Liver (tissue), 7 donors: ENCODE measurements at regions not wholly inside any gene's neighbourhood (a gene's known extent, or its start where the extent isn't known, plus 50 kb on each side); places are given as distances from the start of the nearest gene placed in this dataset.

Experiments
- DNase-seq: peaks from one replicate; pipeline ENCODE4 v3.0.0-alpha.2; 2017; ENCODE audit warnings: low spot score
- H3K27ac ChIP-seq, 2 donors: one replicate each; pipeline ENCODE4 v1.7.0; 2013; ENCODE audit warnings: inconsistent platforms in 2 of 2, low read length in 2 of 2, control low read depth in 1 of 2, low read depth in 1 of 2, mild to moderate bottlenecking in 1 of 2
- H3K27me3 ChIP-seq, 4 donors: one replicate each; pipeline versions ENCODE4 v1.6.1 to v1.7.0; 2013; ENCODE audit warnings: low read length in 3 of 4, inconsistent platforms in 1 of 4, mild to moderate bottlenecking in 1 of 4, moderate library complexity in 1 of 4; ENCODE audit not compliant: control insufficient read depth in 4 of 4, insufficient read depth in 4 of 4
- H3K36me3 ChIP-seq, 4 donors: one replicate each; pipeline versions ENCODE4 v1.6.1 to v1.7.0; 2013; ENCODE audit warnings: low read length in 3 of 4, mild to moderate bottlenecking in 3 of 4, low read depth in 1 of 4, moderate library complexity in 1 of 4; ENCODE audit not compliant: control insufficient read depth in 4 of 4, insufficient read depth in 3 of 4
- H3K4me1 ChIP-seq, 4 donors: one replicate each; pipeline versions ENCODE4 v1.6.1 to v1.7.0; 2013; ENCODE audit warnings: low read length in 3 of 4, mild to moderate bottlenecking in 3 of 4, moderate library complexity in 1 of 4; ENCODE audit not compliant: control insufficient read depth in 4 of 4, insufficient read depth in 4 of 4
- H3K4me3 ChIP-seq, 3 donors: one replicate each; pipeline versions ENCODE4 v1.6.1 to v1.7.0; 2013; ENCODE audit warnings: low read length in 3 of 3, control low read depth in 1 of 3, low read depth in 1 of 3, mild to moderate bottlenecking in 1 of 3
- H3K9ac ChIP-seq, 2 donors: one replicate each; pipeline ENCODE4 v1.7.0; 2013; ENCODE audit warnings: low read length in 2 of 2, mild to moderate bottlenecking in 2 of 2, moderate library complexity in 2 of 2, control low read depth in 1 of 2, low read depth in 1 of 2
- H3K9me3 ChIP-seq, 4 donors: one replicate each; pipeline versions ENCODE4 v1.6.1 to v1.7.0; 2013; ENCODE audit warnings: low read length in 3 of 4; ENCODE audit not compliant: control insufficient read depth in 4 of 4
- FOXA1 ChIP-seq: IDR thresholded peaks from 2 replicates; pipeline ENCODE4 v1.6.1; 2016; ENCODE audit warnings: antibody characterized with exemption
- FOXA2 ChIP-seq: IDR thresholded peaks from 2 replicates; pipeline ENCODE4 v1.6.1; 2016; ENCODE audit warnings: antibody characterized with exemption
- GABPA ChIP-seq, 2 donors: IDR thresholded peaks in 1 of 2; conservative IDR thresholded peaks in 1 of 2; 2 replicates each; pipeline ENCODE4 v1.6.1; 2016; ENCODE audit warnings: antibody characterized with exemption in 2 of 2, mild to moderate bottlenecking in 1 of 2, moderate library complexity in 1 of 2
- HNF4A ChIP-seq, 2 donors: conservative IDR thresholded peaks; 2 replicates each; pipeline ENCODE4 v1.6.1; 2016; ENCODE audit warnings: antibody characterized with exemption in 2 of 2, mild to moderate bottlenecking in 2 of 2
- HNF4G ChIP-seq: IDR thresholded peaks from 2 replicates; pipeline ENCODE4 v1.6.1; 2016; ENCODE audit warnings: antibody characterized with exemption
- JUND ChIP-seq, 2 donors: IDR thresholded peaks; 2 replicates each; pipeline ENCODE4 v1.6.1; 2016; ENCODE audit warnings: antibody characterized with exemption in 2 of 2
- MAX ChIP-seq: IDR thresholded peaks from 2 replicates; pipeline ENCODE4 v1.6.1; 2016; ENCODE audit warnings: antibody characterized with exemption
- NR2F2 ChIP-seq: IDR thresholded peaks from 2 replicates; pipeline ENCODE4 v1.6.1; 2016; ENCODE audit warnings: antibody characterized with exemption
- RAD21 ChIP-seq, 2 donors: IDR thresholded peaks; 2 replicates each; pipeline ENCODE4 v1.6.1; 2016; ENCODE audit warnings: antibody characterized with exemption in 2 of 2, mild to moderate bottlenecking in 2 of 2
- RXRA ChIP-seq, 2 donors: IDR thresholded peaks; 2 replicates each; pipeline ENCODE4 v1.6.1; 2017 to 2018; ENCODE audit warnings: antibody characterized with exemption in 2 of 2, mild to moderate bottlenecking in 1 of 2
- SP1 ChIP-seq: IDR thresholded peaks from 2 replicates; pipeline ENCODE4 v1.6.1; 2018; ENCODE audit warnings: antibody characterized with exemption, mild to moderate bottlenecking
- TAF1 ChIP-seq: conservative IDR thresholded peaks from 2 replicates; pipeline ENCODE4 v1.6.1; 2016; ENCODE audit warnings: antibody characterized with exemption, mild to moderate bottlenecking
- YY1 ChIP-seq: IDR thresholded peaks from 2 replicates; pipeline ENCODE4 v1.6.1; 2016; ENCODE audit warnings: antibody characterized with exemption, mild to moderate bottlenecking
- WGBS: extraction: QIAGEN DNeasy Blood & Tissue Kit; methylation state at CpG from one replicate; pipeline ENCODE4 v1.1.7; 2013; 5-methylcytosine and 5-hydroxymethylcytosine counted together
- TF ChIP-seq, protein P1 (sequence below): IDR thresholded peaks from 2 replicates; pipeline ENCODE4 v1.6.1; 2016; ENCODE audit warnings: antibody characterized with exemption
- TF ChIP-seq, protein P2 (sequence below): IDR thresholded peaks from 2 replicates; pipeline ENCODE4 v1.6.1; 2016; ENCODE audit warnings: antibody characterized with exemption, mild to moderate bottlenecking
- TF ChIP-seq, protein P3 (sequence below): IDR thresholded peaks from 2 replicates; pipeline ENCODE4 v1.6.1; 2016; ENCODE audit warnings: antibody characterized with exemption
- donor health status: healthy.
- donor health status: healthy.
- donor health status: healthy.
- donor health status: healthy.

- no peak for TF ChIP-seq TAF1
- TF ChIP-seq FOXA1 = no peak
- TF ChIP-seq HNF4G = no peak
- TF ChIP-seq FOXA2 = no peak
- no peak for TF ChIP-seq RAD21 (IDR thresholded peaks at IDR 0.05)
- TF ChIP-seq, protein P1, sequence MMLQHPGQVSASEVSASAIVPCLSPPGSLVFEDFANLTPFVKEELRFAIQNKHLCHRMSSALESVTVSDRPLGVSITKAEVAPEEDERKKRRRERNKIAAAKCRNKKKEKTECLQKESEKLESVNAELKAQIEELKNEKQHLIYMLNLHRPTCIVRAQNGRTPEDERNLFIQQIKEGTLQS = no peak
Observed at GRCh38 chr5:44870430-44870829, 61.7 kb downstream of the MRPS30 start (continued).

DNA sequence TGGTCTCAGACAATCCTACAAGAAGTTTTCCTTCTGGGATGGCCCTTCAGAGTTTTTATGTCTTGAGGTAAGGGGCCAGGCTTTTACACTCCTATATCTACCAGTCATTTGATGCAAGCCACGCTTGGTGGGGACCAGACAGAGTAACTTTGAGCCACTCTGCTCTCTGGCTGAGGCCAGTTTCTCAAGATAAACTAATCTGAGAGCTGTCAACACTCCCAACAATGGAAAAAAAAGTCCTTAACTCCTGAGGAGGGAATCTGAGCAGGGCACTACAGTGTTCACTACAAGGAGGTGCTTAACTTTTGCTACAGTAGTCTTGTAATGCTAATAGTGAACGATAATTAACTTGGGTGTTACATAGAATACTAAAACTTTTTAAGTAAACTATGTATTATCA lies 62.7 kb downstream of the MRPS30 start:
- DNase-seq = no peak
- Histone ChIP-seq H3K27me3 (no peaks in the 10 kb centered on the region), H3K4me1 (no peaks in the 10 kb centered on the region), H3K27ac (no peak overlapping the region), H3K4me3 (no peak overlapping the region), H3K9ac (no peak overlapping the region), H3K36me3 (no peaks in the 10 kb centered on the region), H3K9me3 (no peaks in the 10 kb centered on the region)
- WGBS = 54% methylated on average over 2 of the region's 2 CpGs
- no peak for TF ChIP-seq YY1
- no peak for TF ChIP-seq HNF4G
- TF ChIP-seq SP1 = no peak
- TF ChIP-seq MAX = no peak
- TF ChIP-seq RXRA (IDR thresholded peaks at IDR 0.05) = no peak
- TF ChIP-seq RAD21 (IDR thresholded peaks at IDR 0.05) = no peak
- TF ChIP-seq, protein P2, sequence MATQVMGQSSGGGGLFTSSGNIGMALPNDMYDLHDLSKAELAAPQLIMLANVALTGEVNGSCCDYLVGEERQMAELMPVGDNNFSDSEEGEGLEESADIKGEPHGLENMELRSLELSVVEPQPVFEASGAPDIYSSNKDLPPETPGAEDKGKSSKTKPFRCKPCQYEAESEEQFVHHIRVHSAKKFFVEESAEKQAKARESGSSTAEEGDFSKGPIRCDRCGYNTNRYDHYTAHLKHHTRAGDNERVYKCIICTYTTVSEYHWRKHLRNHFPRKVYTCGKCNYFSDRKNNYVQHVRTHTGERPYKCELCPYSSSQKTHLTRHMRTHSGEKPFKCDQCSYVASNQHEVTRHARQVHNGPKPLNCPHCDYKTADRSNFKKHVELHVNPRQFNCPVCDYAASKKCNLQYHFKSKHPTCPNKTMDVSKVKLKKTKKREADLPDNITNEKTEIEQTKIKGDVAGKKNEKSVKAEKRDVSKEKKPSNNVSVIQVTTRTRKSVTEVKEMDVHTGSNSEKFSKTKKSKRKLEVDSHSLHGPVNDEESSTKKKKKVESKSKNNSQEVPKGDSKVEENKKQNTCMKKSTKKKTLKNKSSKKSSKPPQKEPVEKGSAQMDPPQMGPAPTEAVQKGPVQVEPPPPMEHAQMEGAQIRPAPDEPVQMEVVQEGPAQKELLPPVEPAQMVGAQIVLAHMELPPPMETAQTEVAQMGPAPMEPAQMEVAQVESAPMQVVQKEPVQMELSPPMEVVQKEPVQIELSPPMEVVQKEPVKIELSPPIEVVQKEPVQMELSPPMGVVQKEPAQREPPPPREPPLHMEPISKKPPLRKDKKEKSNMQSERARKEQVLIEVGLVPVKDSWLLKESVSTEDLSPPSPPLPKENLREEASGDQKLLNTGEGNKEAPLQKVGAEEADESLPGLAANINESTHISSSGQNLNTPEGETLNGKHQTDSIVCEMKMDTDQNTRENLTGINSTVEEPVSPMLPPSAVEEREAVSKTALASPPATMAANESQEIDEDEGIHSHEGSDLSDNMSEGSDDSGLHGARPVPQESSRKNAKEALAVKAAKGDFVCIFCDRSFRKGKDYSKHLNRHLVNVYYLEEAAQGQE = no peak
- TF ChIP-seq GABPA (IDR thresholded peaks at IDR 0.05 in 1 of 2, conservative IDR thresholded peaks at IDR 0.05 in 1 of 2) = no peak
- TF ChIP-seq JUND (IDR thresholded peaks at IDR 0.05) = no peak
- TF ChIP-seq, protein P1 = no peak
- TF ChIP-seq NR2F2 = no peak
- TF ChIP-seq, protein P3, sequence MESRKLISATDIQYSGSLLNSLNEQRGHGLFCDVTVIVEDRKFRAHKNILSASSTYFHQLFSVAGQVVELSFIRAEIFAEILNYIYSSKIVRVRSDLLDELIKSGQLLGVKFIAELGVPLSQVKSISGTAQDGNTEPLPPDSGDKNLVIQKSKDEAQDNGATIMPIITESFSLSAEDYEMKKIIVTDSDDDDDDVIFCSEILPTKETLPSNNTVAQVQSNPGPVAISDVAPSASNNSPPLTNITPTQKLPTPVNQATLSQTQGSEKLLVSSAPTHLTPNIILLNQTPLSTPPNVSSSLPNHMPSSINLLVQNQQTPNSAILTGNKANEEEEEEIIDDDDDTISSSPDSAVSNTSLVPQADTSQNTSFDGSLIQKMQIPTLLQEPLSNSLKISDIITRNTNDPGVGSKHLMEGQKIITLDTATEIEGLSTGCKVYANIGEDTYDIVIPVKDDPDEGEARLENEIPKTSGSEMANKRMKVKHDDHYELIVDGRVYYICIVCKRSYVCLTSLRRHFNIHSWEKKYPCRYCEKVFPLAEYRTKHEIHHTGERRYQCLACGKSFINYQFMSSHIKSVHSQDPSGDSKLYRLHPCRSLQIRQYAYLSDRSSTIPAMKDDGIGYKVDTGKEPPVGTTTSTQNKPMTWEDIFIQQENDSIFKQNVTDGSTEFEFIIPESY = no peak
- TF ChIP-seq HNF4A (conservative IDR thresholded peaks at IDR 0.05) = no peak
